HEK293 (cell line): ENCODE measurements at regions not wholly inside any gene's neighbourhood (a gene's known extent, or its start where the extent isn't known, plus 50 kb on each side); places are given as distances from the start of the nearest gene placed in this dataset.
A peak's percentile ranks its signal among the peaks of the same experiment; 100 is the strongest.
"Not testable (repeated sequence)": the region's sequence is repeated elsewhere in the genome, so short reads cannot be mapped to it uniquely, and the experiment has no call there.

ENCODE experiments used
- CTCF ChIA-PET: fragments of 350-600 bp; formaldehyde crosslinking; extraction: SDS; loops from one replicate; lab custom pipeline; 2021; ENCODE audit warnings: antibody characterized with exemption; lab: Yijun Ruan, JAX
- POLR2A ChIA-PET: fragments of 300-600 bp; formaldehyde crosslinking; extraction: SDS; loops from one replicate; lab custom pipeline; 2020; ENCODE audit warnings: antibody characterized with exemption, inconsistent platforms; lab: Yijun Ruan, JAX
- H3K27ac ChIP-seq: fragments of 200-500 bp; sonication (Bioruptor generic); 2 replicates; pipeline ENCODE4 v1.5.1; 2014; ENCODE audit warnings: low read depth, low read length, control low read depth, inconsistent platforms; ENCODE audit errors: extremely low read depth
- H3K36me3 ChIP-seq, 2 experiments: fragments of 200-500 bp in 1 of 2; sonication (Bioruptor generic) in 1 of 2; 1 replicate in 1 of 2; 2 replicates in 1 of 2; pipeline ENCODE4 v1.5.1; 2014 to 2017; ENCODE audit warnings: inconsistent platforms in 2 of 2, low read length in 2 of 2; ENCODE audit not compliant: control insufficient read depth in 2 of 2, insufficient read depth in 1 of 2
- H3K4me1 ChIP-seq: fragments of 200-500 bp; sonication (Bioruptor generic); 2 replicates; pipeline ENCODE4 v1.5.1; 2014; ENCODE audit warnings: mild to moderate bottlenecking, low read length, inconsistent platforms; ENCODE audit not compliant: control insufficient read depth, insufficient read depth
- H3K4me3 ChIP-seq: 2 replicates; pipeline ENCODE4 v1.5.1; 2011; ENCODE audit warnings: low read depth, mild to moderate bottlenecking, control low read depth, low read length, moderate library complexity
- H3K9me3 ChIP-seq: fragments of 200-500 bp; sonication (Bioruptor generic); 2 replicates; pipeline ENCODE4 v1.5.1; 2014; ENCODE audit warnings: low read depth, low read length, inconsistent platforms; ENCODE audit not compliant: control insufficient read depth, insufficient read depth
- GFI1B ChIP-seq: fragments of 450-650 bp; formaldehyde crosslinking; IDR thresholded peaks from 2 replicates; pipeline ENCODE4 v1.5.1; 2016; ENCODE audit warnings: missing biosample characterization, missing genetic modification characterization
- KLF7 ChIP-seq: fragments of 450-650 bp; formaldehyde crosslinking; IDR thresholded peaks from 2 replicates; pipeline ENCODE4 v1.5.1; 2016; ENCODE audit warnings: missing biosample characterization, missing genetic modification characterization, borderline replicate concordance
- REPIN1 ChIP-seq: fragments of 450-650 bp; formaldehyde crosslinking; IDR thresholded peaks from 2 replicates; pipeline ENCODE4 v1.5.1; 2017; ENCODE audit warnings: missing biosample characterization, missing genetic modification characterization, low read depth
- TCF7L2 ChIP-seq: IDR thresholded peaks from 2 replicates; pipeline ENCODE4 v1.6.1; 2011; ENCODE audit warnings: low read depth, mild to moderate bottlenecking, inconsistent platforms, low read length, moderate library complexity, borderline replicate concordance
- ZEB2 ChIP-seq: fragments of 450-650 bp; formaldehyde crosslinking; IDR thresholded peaks from 2 replicates; pipeline ENCODE4 v1.5.1; 2016; ENCODE audit warnings: missing biosample characterization, missing genetic modification characterization
- ZFP41 ChIP-seq: fragments of 450-650 bp; formaldehyde crosslinking; IDR thresholded peaks from 2 replicates; pipeline ENCODE4 v1.5.1; 2016; ENCODE audit warnings: missing biosample characterization, missing genetic modification characterization, borderline replicate concordance
- ZNF114 ChIP-seq: fragments of 450-650 bp; formaldehyde crosslinking; IDR thresholded peaks from 2 replicates; pipeline ENCODE4 v1.5.0; 2017; ENCODE audit warnings: missing biosample characterization, missing genetic modification characterization
- ZNF140 ChIP-seq: fragments of 450-650 bp; formaldehyde crosslinking; IDR thresholded peaks from 2 replicates; pipeline ENCODE4 v1.5.1; 2016; ENCODE audit warnings: missing biosample characterization, missing genetic modification characterization
- ZNF146 ChIP-seq: fragments of 450-650 bp; formaldehyde crosslinking; IDR thresholded peaks from 2 replicates; pipeline ENCODE4 v1.5.1; 2016; ENCODE audit warnings: missing biosample characterization, missing genetic modification characterization
- ZNF148 ChIP-seq: fragments of 450-650 bp; formaldehyde crosslinking; IDR thresholded peaks from 2 replicates; pipeline ENCODE4 v1.5.0; 2017; ENCODE audit warnings: missing biosample characterization, missing genetic modification characterization, borderline replicate concordance
- ZNF169 ChIP-seq: fragments of 450-650 bp; formaldehyde crosslinking; IDR thresholded peaks from 2 replicates; pipeline ENCODE4 v1.5.1; 2016; ENCODE audit warnings: missing biosample characterization, missing genetic modification characterization
- ZNF175 ChIP-seq: fragments of 450-650 bp; formaldehyde crosslinking; IDR thresholded peaks from 2 replicates; pipeline ENCODE4 v1.5.1; 2016; ENCODE audit warnings: missing biosample characterization, missing genetic modification characterization
- ZNF211 ChIP-seq: fragments of 450-650 bp; formaldehyde crosslinking; IDR thresholded peaks from 2 replicates; pipeline ENCODE4 v1.5.1; 2016; ENCODE audit warnings: low read depth, missing biosample characterization, missing genetic modification characterization
- ZNF280C ChIP-seq: fragments of 450-650 bp; formaldehyde crosslinking; IDR thresholded peaks from 2 replicates; pipeline ENCODE4 v1.5.1; 2016; ENCODE audit warnings: missing biosample characterization, missing genetic modification characterization
- ZNF350 ChIP-seq: fragments of 450-650 bp; formaldehyde crosslinking; IDR thresholded peaks from 2 replicates; pipeline ENCODE4 v1.5.0; 2017; ENCODE audit warnings: missing biosample characterization, mild to moderate bottlenecking, missing genetic modification characterization
- ZNF449 ChIP-seq: fragments of 450-650 bp; formaldehyde crosslinking; IDR thresholded peaks from 2 replicates; pipeline ENCODE4 v1.5.1; 2017; ENCODE audit warnings: missing biosample characterization, mild to moderate bottlenecking, missing genetic modification characterization, moderate library complexity
- ZNF501 ChIP-seq: fragments of 450-650 bp; formaldehyde crosslinking; IDR thresholded peaks from 2 replicates; pipeline ENCODE4 v1.5.1; 2016; ENCODE audit warnings: missing biosample characterization, missing genetic modification characterization
- ZNF510 ChIP-seq: fragments of 450-650 bp; formaldehyde crosslinking; IDR thresholded peaks from 2 replicates; pipeline ENCODE4 v1.5.1; 2018; ENCODE audit warnings: mild to moderate bottlenecking, missing genetic modification characterization, missing biosample characterization; ENCODE audit not compliant: insufficient replicate concordance
- ZNF530 ChIP-seq: fragments of 450-650 bp; formaldehyde crosslinking; IDR thresholded peaks from 2 replicates; pipeline ENCODE4 v1.5.1; 2016; ENCODE audit warnings: low read depth, missing biosample characterization, missing genetic modification characterization
- ZNF560 ChIP-seq: fragments of 450-650 bp; formaldehyde crosslinking; IDR thresholded peaks from 2 replicates; pipeline ENCODE4 v1.5.1; 2017; ENCODE audit warnings: missing biosample characterization, missing genetic modification characterization, borderline replicate concordance
- ZNF677 ChIP-seq: fragments of 450-650 bp; IDR thresholded peaks from 2 replicates; pipeline ENCODE4 v1.5.0; 2018; ENCODE audit warnings: missing biosample characterization, mild to moderate bottlenecking, missing genetic modification characterization, moderate library complexity
- ZNF76 ChIP-seq: fragments of 450-650 bp; formaldehyde crosslinking; IDR thresholded peaks from 2 replicates; pipeline ENCODE4; 2016; ENCODE audit warnings: low read depth, missing biosample characterization, missing genetic modification characterization, borderline replicate concordance
- ZSCAN16 ChIP-seq: fragments of 450-650 bp; formaldehyde crosslinking; IDR thresholded peaks from 2 replicates; pipeline ENCODE4 v1.5.1; 2016; ENCODE audit warnings: missing biosample characterization, missing genetic modification characterization
- TF ChIP-seq, protein P1 (sequence below): fragments of 450-650 bp; formaldehyde crosslinking; IDR thresholded peaks from 2 replicates; pipeline ENCODE4 v1.5.1; 2016; ENCODE audit warnings: missing biosample characterization, missing genetic modification characterization
- TF ChIP-seq, protein P2 (sequence below): fragments of 450-650 bp; formaldehyde crosslinking; IDR thresholded peaks from 2 replicates; pipeline ENCODE4 v1.5.1; 2016; ENCODE audit warnings: missing biosample characterization, missing genetic modification characterization

DNA sequence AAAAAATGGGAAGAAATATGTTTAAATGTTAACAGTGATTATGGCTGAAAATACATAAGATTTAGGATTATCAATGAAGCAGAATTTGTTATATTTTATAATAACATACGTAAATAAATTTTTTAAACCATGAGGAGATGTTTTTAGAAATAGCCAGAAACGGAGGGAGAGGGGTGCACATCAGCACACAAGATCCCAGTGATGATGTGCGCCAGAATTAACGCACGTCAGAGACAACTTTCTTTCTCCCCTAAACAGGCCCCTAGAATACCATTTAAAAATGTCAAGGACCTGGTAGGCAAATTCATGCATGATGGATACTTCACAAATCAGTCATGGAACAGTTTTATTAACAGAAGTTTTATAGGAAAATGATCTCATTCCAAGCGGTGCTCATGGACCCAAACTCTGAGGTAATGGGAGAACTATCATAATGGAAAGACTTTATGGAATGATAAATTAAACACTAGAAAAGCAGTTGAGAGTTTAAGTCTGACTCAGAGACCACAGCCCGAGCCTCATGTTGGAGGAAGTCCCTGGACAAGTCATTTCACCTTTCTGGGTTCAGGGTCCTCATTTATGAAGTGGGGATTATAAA lies 258.9 kb upstream of the GAS1 start (continued):
- TF ChIP-seq ZNF148 (tag by site-specific recombination) (no peak), ZNF449 (tag by site-specific recombination) (peak; percentile 46; the same call in 1 of the 2 replicates), ZNF76 (tag by site-specific recombination) (no peak), ZNF510 (no peak), ZNF350 (tag by site-specific recombination) (no peak), ZNF530 (tag by site-specific recombination) (no peak)
- TF ChIP-seq, protein P1, sequence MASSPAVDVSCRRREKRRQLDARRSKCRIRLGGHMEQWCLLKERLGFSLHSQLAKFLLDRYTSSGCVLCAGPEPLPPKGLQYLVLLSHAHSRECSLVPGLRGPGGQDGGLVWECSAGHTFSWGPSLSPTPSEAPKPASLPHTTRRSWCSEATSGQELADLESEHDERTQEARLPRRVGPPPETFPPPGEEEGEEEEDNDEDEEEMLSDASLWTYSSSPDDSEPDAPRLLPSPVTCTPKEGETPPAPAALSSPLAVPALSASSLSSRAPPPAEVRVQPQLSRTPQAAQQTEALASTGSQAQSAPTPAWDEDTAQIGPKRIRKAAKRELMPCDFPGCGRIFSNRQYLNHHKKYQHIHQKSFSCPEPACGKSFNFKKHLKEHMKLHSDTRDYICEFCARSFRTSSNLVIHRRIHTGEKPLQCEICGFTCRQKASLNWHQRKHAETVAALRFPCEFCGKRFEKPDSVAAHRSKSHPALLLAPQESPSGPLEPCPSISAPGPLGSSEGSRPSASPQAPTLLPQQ (tag by site-specific recombination): no peak; the same call in none of the 2 replicates
- TF ChIP-seq, all 188 proteins: peak for 52

DNA sequence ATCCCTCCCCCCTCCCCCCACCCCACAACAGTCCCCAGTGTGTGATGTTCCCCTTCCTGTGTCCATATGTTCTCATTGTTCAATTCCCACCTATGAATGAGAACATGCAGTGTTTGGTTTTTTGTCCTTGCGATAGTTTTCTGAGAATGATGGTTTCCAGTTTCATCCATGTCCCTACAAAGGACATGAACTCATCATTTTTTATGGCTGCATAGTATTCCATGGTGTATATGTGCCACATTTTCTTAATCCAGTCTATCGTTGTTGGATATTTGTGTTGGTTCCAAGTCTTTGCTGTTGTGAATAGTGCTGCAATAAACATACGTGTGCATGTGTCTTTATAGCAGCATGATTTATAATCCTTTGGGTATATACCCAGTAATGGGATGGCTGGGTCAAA lies 263.4 kb upstream of the GAS1 start:
- H3K9me3 ChIP-seq, POLR2A ChIA-PET, H3K4me3 ChIP-seq, H3K27ac ChIP-seq, H3K36me3 ChIP-seq, CTCF ChIA-PET: not testable (repeated sequence)
- TF ChIP-seq, protein P2, sequence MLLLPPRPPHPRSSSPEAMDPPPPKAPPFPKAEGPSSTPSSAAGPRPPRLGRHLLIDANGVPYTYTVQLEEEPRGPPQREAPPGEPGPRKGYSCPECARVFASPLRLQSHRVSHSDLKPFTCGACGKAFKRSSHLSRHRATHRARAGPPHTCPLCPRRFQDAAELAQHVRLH (tag by site-specific recombination): peak; percentile 79; the same call in 1 of the 2 replicates
- TF ChIP-seq ZNF146: peak; percentile 100
- H3K4me1 ChIP-seq: peaks cover 16% of the 10 kb centered on the region

DNA sequence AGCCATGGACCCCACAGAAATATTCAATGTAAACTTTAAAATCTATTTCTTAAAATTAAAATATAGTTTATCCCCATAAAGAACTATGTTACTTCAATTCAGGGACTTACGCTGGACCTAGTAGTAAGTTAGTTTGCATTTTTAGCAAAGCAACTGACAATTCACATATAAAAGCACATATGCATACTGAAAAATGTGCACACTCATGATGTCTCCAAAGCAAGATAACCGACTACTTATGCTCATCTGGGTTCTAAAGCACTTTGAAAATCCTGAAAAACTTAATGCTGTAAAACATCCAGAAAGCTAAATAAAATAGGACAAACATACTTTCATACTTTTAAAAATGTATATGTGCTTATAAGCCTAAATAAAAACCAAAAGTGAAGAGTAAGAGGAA lies 264.4 kb upstream of the GAS1 start:
- Histone ChIP-seq H3K4me1 (peaks cover 13% of the 10 kb centered on the region), H3K9me3 (no peaks in the 10 kb centered on the region), H3K27ac (no peak overlapping the region), H3K4me3 (no peak overlapping the region), H3K36me3 (no peaks in the 10 kb centered on the region)
- ChIA-PET POLR2A (interaction anchor here (1.2 kb wide), 1 partner anchor 264 kb away, joined by 5 read pairs; the partner anchor contains the start of gene GAS1), CTCF (interaction anchor here (1.0 kb wide), 1 partner anchor 13 kb away, joined by 3 read pairs; no protein-coding TSS in a partner anchor)
- TF ChIP-seq REPIN1 (tag by site-specific recombination) (no peak), ZNF560 (tag by site-specific recombination) (no peak), ZEB2 (tag by site-specific recombination) (no peak), ZNF169 (tag by site-specific recombination) (no peak), ZNF501 (tag by site-specific recombination) (no peak), ZNF211 (no peak), TCF7L2 (no peak), ZNF175 (no peak), ZNF510 (no peak), ZFP41 (tag by site-specific recombination) (no peak), KLF7 (no peak), ZNF677 (tag by site-specific recombination) (no peak), GFI1B (tag by site-specific recombination) (no peak), ZNF280C (no peak), ZSCAN16 (no peak), ZNF114 (tag by site-specific recombination) (no peak), ZNF140 (no peak)
